Fibroblast of lung (primary cell): ENCODE measurements at regions not wholly inside any gene's neighbourhood (a gene's known extent, or its start where the extent isn't known, plus 50 kb on each side); places are given as distances from the start of the nearest gene placed in this dataset.

Experiments used
- DNase-seq, 2 donors: peaks; one replicate each; pipeline versions ENCODE4 v3.0.0 to v3.0.0-alpha.2; 2010; ENCODE audit warnings: low read depth in 2 of 2
- H2AFZ ChIP-seq: 2 replicates; pipeline ENCODE4 v1.5.1; 2012; ENCODE audit warnings: low read length, control low read depth, inconsistent platforms
- H3K27ac ChIP-seq: 2 replicates; pipeline ENCODE4 v1.5.1; 2011; ENCODE audit warnings: low read length, control low read depth; ENCODE audit not compliant: insufficient read depth
- H3K27me3 ChIP-seq: 2 replicates; pipeline ENCODE4 v1.5.1; 2011; ENCODE audit warnings: mild to moderate bottlenecking, low read length; ENCODE audit not compliant: control insufficient read depth, insufficient read depth
- H3K36me3 ChIP-seq: 2 replicates; pipeline ENCODE4 v1.5.1; 2011; ENCODE audit warnings: low read length; ENCODE audit not compliant: control insufficient read depth, insufficient read depth
- H3K4me1 ChIP-seq: 2 replicates; pipeline ENCODE4 v1.5.1; 2011; ENCODE audit warnings: low read length; ENCODE audit not compliant: control insufficient read depth, insufficient read depth; ENCODE audit errors: extremely low read depth
- H3K4me2 ChIP-seq: 2 replicates; pipeline ENCODE4 v1.5.1; 2011; ENCODE audit warnings: low read length, control low read depth; ENCODE audit not compliant: insufficient read depth; ENCODE audit errors: extremely low read depth
- H3K4me3 ChIP-seq, 4 experiments: fragments of 200-600 bp in 1 of 4; sonication (generic) in 1 of 4; replicated peaks in 1 of 4; 2 replicates each; pipeline ENCODE4 v1.5.1; 2011 to 2016; ENCODE audit warnings: low read length in 4 of 4, low read depth in 3 of 4, mild to moderate bottlenecking in 3 of 4, control low read depth in 2 of 4, inconsistent platforms in 1 of 4, mixed read lengths in 1 of 4; ENCODE audit not compliant: insufficient read depth in 1 of 4; ENCODE audit errors: control extremely low read depth in 1 of 4
- H3K79me2 ChIP-seq: 2 replicates; pipeline ENCODE4 v1.5.1; 2012; ENCODE audit warnings: mild to moderate bottlenecking, low read length, inconsistent platforms; ENCODE audit not compliant: control insufficient read depth, insufficient read depth
- H3K9ac ChIP-seq: 2 replicates; pipeline ENCODE4 v1.5.1; 2011; ENCODE audit warnings: mild to moderate bottlenecking, low read length, control low read depth; ENCODE audit not compliant: insufficient read depth
- H3K9me3 ChIP-seq: 2 replicates; pipeline ENCODE4 v1.5.1; 2012; ENCODE audit warnings: low read depth, low read length; ENCODE audit not compliant: control insufficient read depth, insufficient read depth
- H4K20me1 ChIP-seq: 2 replicates; pipeline ENCODE4 v1.5.1; 2011; ENCODE audit warnings: low read length; ENCODE audit not compliant: control insufficient read depth, insufficient read depth; ENCODE audit errors: extremely low read depth
- EZH2 ChIP-seq: IDR thresholded peaks from 2 replicates; pipeline ENCODE4 v1.5.1; 2012; ENCODE audit warnings: low read length, control low read depth, mild to moderate bottlenecking; ENCODE audit errors: missing control alignments
- TF ChIP-seq, protein P1 (sequence below), 2 donors: IDR thresholded peaks in 1 of 2; conservative IDR thresholded peaks in 1 of 2; 1 replicate in 1 of 2; 2 replicates in 1 of 2; pipeline ENCODE4 v1.5.1; 2011 to 2012; ENCODE audit warnings: low read length in 2 of 2, control low read depth in 1 of 2, inconsistent platforms in 1 of 2, low read depth in 1 of 2, mild to moderate bottlenecking in 1 of 2

GRCh38 chr4:138891631-138892031 lies 124.0 kb upstream of the NOCT start:
- no peaks in the 10 kb centered on the region for H3K79me2 ChIP-seq
- H2AFZ ChIP-seq: no peak overlapping the region
- no peaks in the 10 kb centered on the region for H3K36me3 ChIP-seq
- H3K4me3 ChIP-seq: no peak overlapping the region
- H3K27ac ChIP-seq: no peak overlapping the region
- no peak overlapping the region for H3K9ac ChIP-seq
- H3K4me2 ChIP-seq: no peak overlapping the region
- H3K9me3 ChIP-seq: no peaks in the 10 kb centered on the region
- TF ChIP-seq EZH2: no peak
- TF ChIP-seq, protein P1, sequence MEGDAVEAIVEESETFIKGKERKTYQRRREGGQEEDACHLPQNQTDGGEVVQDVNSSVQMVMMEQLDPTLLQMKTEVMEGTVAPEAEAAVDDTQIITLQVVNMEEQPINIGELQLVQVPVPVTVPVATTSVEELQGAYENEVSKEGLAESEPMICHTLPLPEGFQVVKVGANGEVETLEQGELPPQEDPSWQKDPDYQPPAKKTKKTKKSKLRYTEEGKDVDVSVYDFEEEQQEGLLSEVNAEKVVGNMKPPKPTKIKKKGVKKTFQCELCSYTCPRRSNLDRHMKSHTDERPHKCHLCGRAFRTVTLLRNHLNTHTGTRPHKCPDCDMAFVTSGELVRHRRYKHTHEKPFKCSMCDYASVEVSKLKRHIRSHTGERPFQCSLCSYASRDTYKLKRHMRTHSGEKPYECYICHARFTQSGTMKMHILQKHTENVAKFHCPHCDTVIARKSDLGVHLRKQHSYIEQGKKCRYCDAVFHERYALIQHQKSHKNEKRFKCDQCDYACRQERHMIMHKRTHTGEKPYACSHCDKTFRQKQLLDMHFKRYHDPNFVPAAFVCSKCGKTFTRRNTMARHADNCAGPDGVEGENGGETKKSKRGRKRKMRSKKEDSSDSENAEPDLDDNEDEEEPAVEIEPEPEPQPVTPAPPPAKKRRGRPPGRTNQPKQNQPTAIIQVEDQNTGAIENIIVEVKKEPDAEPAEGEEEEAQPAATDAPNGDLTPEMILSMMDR (conservative IDR thresholded peaks at IDR 0.05 in 1 of 2, IDR thresholded peaks at IDR 0.05 in 1 of 2; ENCODE audit: low read depth in 1 of 2, low read length in 2 of 2): no peak
- H3K4me1 ChIP-seq: no peaks in the 10 kb centered on the region
- DNase-seq: peak in 1 of 2 donors; percentile 32
- no peaks in the 10 kb centered on the region for H4K20me1 ChIP-seq
- no peaks in the 10 kb centered on the region for H3K27me3 ChIP-seq

GRCh38 chr4:138890891-138891570 lies 124.5 kb upstream of the NOCT start:
- TF ChIP-seq, protein P1 (conservative IDR thresholded peaks at IDR 0.05 in 1 of 2, IDR thresholded peaks at IDR 0.05 in 1 of 2; ENCODE audit: low read depth in 1 of 2, low read length in 2 of 2): no peak
- TF ChIP-seq EZH2: no peak
- no peak overlapping the region for H3K4me3 ChIP-seq
- no peaks in the 10 kb centered on the region for H3K27me3 ChIP-seq
- H3K36me3 ChIP-seq: no peaks in the 10 kb centered on the region
- H3K9me3 ChIP-seq: no peaks in the 10 kb centered on the region
- no peak overlapping the region for H3K9ac ChIP-seq
- H3K27ac ChIP-seq: no peak overlapping the region
- no peak overlapping the region for H2AFZ ChIP-seq
- no peaks in the 10 kb centered on the region for H3K79me2 ChIP-seq
- H4K20me1 ChIP-seq: no peaks in the 10 kb centered on the region
- DNase-seq: no peak
- H3K4me2 ChIP-seq: no peak overlapping the region
- no peaks in the 10 kb centered on the region for H3K4me1 ChIP-seq

GRCh38 chr4:138889216-138889615 lies 126.4 kb upstream of the NOCT start:
- Histone ChIP-seq H2AFZ (no peak overlapping the region), H3K9ac (no peak overlapping the region), H3K9me3 (no peaks in the 10 kb centered on the region), H3K36me3 (no peaks in the 10 kb centered on the region), H3K27me3 (no peaks in the 10 kb centered on the region), H3K4me1 (no peaks in the 10 kb centered on the region), H3K4me3 (no peak overlapping the region), H3K4me2 (no peak overlapping the region), H3K79me2 (no peaks in the 10 kb centered on the region), H4K20me1 (no peaks in the 10 kb centered on the region), H3K27ac (no peak overlapping the region)
- DNase-seq: no peak
- TF ChIP-seq, protein P1 (conservative IDR thresholded peaks at IDR 0.05 in 1 of 2, IDR thresholded peaks at IDR 0.05 in 1 of 2; ENCODE audit: low read depth in 1 of 2, low read length in 2 of 2): no peak
- TF ChIP-seq EZH2: no peak
